RWPE2 (cell line): ENCODE measurements at regions not wholly inside any gene's neighbourhood (a gene's known extent, or its start where the extent isn't known, plus 50 kb on each side); places are given as distances from the start of the nearest gene placed in this dataset.

Experiments used
- ATAC-seq: fragments of 200-7000 bp; cut with Tn5 transposase; 3 replicates; pipeline ENCODE4 v1.9.1; 2021; ENCODE audit warnings: low read depth
- DNase-seq: peaks from one replicate; pipeline ENCODE4 v3.0.0-alpha.2; 2020; ENCODE audit warnings: low spot score
- H3K27ac ChIP-seq: fragments of 450-650 bp; 2 replicates; pipeline ENCODE4 v1.5.1; 2017; ENCODE audit warnings: mild to moderate bottlenecking; ENCODE audit not compliant: poor library complexity, severe bottlenecking
- H3K27me3 ChIP-seq: fragments of 250-450 bp; sonication (Bioruptor Pico); 2 replicates; pipeline ENCODE4 v1.5.1; 2021; ENCODE audit warnings: mild to moderate bottlenecking, moderate library complexity; ENCODE audit not compliant: insufficient read depth, poor library complexity, severe bottlenecking
- H3K36me3 ChIP-seq: fragments of 250-450 bp; sonication (Bioruptor Pico); 2 replicates; pipeline ENCODE4 v1.5.1; 2020; ENCODE audit warnings: low read depth, mild to moderate bottlenecking, moderate library complexity
- H3K4me1 ChIP-seq: fragments of 250-450 bp; sonication (Bioruptor Pico); 2 replicates; pipeline ENCODE4 v1.5.1; 2021; ENCODE audit warnings: mild to moderate bottlenecking, moderate library complexity; ENCODE audit not compliant: insufficient read depth, poor library complexity, severe bottlenecking
- H3K4me3 ChIP-seq: fragments of 250-450 bp; sonication (Bioruptor Pico); 2 replicates; pipeline ENCODE4 v1.5.1; 2021; ENCODE audit warnings: mild to moderate bottlenecking, moderate library complexity; ENCODE audit not compliant: severe bottlenecking
- H3K9me3 ChIP-seq: fragments of 250-450 bp; sonication (Bioruptor Pico); 2 replicates; pipeline ENCODE4 v1.5.1; 2021; ENCODE audit warnings: mild to moderate bottlenecking, moderate library complexity; ENCODE audit not compliant: severe bottlenecking
- CTCF ChIP-seq: fragments of 450-650 bp; IDR thresholded peaks from one replicate; pipeline ENCODE4 v1.5.1; 2017; ENCODE audit warnings: mild to moderate bottlenecking, moderate library complexity; ENCODE audit not compliant: poor library complexity, severe bottlenecking

GRCh38 chr5:156031181-156031580, 295.8 kb upstream of the SGCD start:
- ATAC-seq (no peak), DNase-seq (no peak)
- Histone ChIP-seq H3K4me1 (no peaks in the 10 kb centered on the region), H3K4me3 (no peak overlapping the region), H3K36me3 (no peaks in the 10 kb centered on the region), H3K27me3 (no peaks in the 10 kb centered on the region), H3K27ac (no peak overlapping the region), H3K9me3 (no peaks in the 10 kb centered on the region)
- TF ChIP-seq CTCF, result no peak

- Histone ChIP-seq H3K36me3 (no peaks in the 10 kb centered on the region), H3K4me1 (no peaks in the 10 kb centered on the region)
- DNase-seq, result no peak
Measured at GRCh38 chr5:156036640-156037039, 290.3 kb upstream of the SGCD start.

GRCh38 chr5:156037151-156037909, 289.6 kb upstream of the SGCD start:
- no peak for TF ChIP-seq CTCF
- no peak overlapping the region for H3K4me3 ChIP-seq
- no peak for ATAC-seq
- H3K9me3 ChIP-seq, result no peaks in the 10 kb centered on the region
- no peaks in the 10 kb centered on the region for H3K36me3 ChIP-seq
- H3K27ac ChIP-seq, result no peak overlapping the region
- no peak for DNase-seq
- H3K27me3 ChIP-seq, result no peaks in the 10 kb centered on the region
- no peaks in the 10 kb centered on the region for H3K4me1 ChIP-seq

More at GRCh38 chr5:156036640-156037039, 290.3 kb upstream of the SGCD start:
- Histone ChIP-seq H3K4me3 (no peak overlapping the region), H3K9me3 (no peaks in the 10 kb centered on the region), H3K27ac (no peak overlapping the region), H3K27me3 (no peaks in the 10 kb centered on the region)
- TF ChIP-seq CTCF, result no peak
- ATAC-seq, result no peak

- TF ChIP-seq CTCF, result no peak
- DNase-seq, result no peak
Measured at GRCh38 chr5:156042726-156043125, 284.2 kb upstream of the SGCD start.

GRCh38 chr5:156043351-156043750, 283.6 kb upstream of the SGCD start:
- ATAC-seq (no peak), DNase-seq (no peak)
- Histone ChIP-seq H3K4me3 (no peak overlapping the region), H3K4me1 (no peaks in the 10 kb centered on the region), H3K36me3 (no peaks in the 10 kb centered on the region), H3K27me3 (no peaks in the 10 kb centered on the region), H3K9me3 (peaks cover 3% of the 10 kb centered on the region), H3K27ac (no peak overlapping the region)
- no peak for TF ChIP-seq CTCF

More at GRCh38 chr5:156042726-156043125, 284.2 kb upstream of the SGCD start:
- Histone ChIP-seq H3K9me3 (peaks cover 3% of the 10 kb centered on the region), H3K27me3 (no peaks in the 10 kb centered on the region), H3K4me3 (no peak overlapping the region), H3K27ac (no peak overlapping the region), H3K36me3 (no peaks in the 10 kb centered on the region), H3K4me1 (no peaks in the 10 kb centered on the region)
- no peak for ATAC-seq
